ENCODE measurements at regions not wholly inside any gene's neighbourhood (a gene's known extent, or its start where the extent isn't known, plus 50 kb on each side); places are given as distances from the start of the nearest gene placed in this dataset.

DNA sequence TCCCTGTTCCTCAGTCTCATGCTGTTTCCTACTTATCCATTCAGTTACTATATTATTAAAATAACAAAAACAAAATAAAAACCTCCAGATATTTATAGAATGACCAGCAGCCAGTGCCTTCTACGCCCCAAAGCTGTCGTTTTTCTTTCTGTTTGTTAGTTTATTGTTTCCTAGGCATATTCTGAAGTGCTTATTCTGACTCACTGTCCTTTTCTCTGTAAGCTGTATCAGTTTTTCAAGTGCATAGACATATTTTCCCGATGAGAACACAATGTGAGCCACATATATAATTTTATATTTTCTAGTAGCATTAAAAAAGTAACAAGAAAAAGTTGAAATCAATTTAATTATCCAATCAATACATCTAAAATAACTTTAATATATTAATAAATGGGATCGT is 2158.6 kb upstream of the TENM3 start:
- TF ChIP-seq, protein P1, sequence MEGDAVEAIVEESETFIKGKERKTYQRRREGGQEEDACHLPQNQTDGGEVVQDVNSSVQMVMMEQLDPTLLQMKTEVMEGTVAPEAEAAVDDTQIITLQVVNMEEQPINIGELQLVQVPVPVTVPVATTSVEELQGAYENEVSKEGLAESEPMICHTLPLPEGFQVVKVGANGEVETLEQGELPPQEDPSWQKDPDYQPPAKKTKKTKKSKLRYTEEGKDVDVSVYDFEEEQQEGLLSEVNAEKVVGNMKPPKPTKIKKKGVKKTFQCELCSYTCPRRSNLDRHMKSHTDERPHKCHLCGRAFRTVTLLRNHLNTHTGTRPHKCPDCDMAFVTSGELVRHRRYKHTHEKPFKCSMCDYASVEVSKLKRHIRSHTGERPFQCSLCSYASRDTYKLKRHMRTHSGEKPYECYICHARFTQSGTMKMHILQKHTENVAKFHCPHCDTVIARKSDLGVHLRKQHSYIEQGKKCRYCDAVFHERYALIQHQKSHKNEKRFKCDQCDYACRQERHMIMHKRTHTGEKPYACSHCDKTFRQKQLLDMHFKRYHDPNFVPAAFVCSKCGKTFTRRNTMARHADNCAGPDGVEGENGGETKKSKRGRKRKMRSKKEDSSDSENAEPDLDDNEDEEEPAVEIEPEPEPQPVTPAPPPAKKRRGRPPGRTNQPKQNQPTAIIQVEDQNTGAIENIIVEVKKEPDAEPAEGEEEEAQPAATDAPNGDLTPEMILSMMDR (IDR thresholded peaks at IDR 0.05), result no peak
- TF ChIP-seq POLR2A (IDR thresholded peaks at IDR 0.05), result no peak

Measured in heart left ventricle (tissue), 13 donors.